Hepatocyte (in vitro differentiated cells): ENCODE measurements at regions not wholly inside any gene's neighbourhood (a gene's known extent, or its start where the extent isn't known, plus 50 kb on each side); places are given as distances from the start of the nearest gene placed in this dataset.

Source experiments
- CTCF ChIP-seq: fragments of 200-600 bp; sonication (generic); IDR thresholded peaks from 2 replicates; pipeline ENCODE4 v1.5.1; 2016; ENCODE audit warnings: antibody characterized with exemption, mild to moderate bottlenecking; ENCODE audit not compliant: poor library complexity
- EZH2 ChIP-seq: fragments of 200-600 bp; sonication (generic); IDR thresholded peaks from 2 replicates; pipeline ENCODE4 v1.6.1; 2016; ENCODE audit warnings: antibody characterized with exemption, mild to moderate bottlenecking, borderline replicate concordance

GRCh38 chr10:44046605-44047004 is 338.3 kb downstream of the CXCL12 start:
- TF ChIP-seq EZH2 (no peak), CTCF (peak; percentile 7)
